Glutamatergic neuron (in vitro differentiated cells): ENCODE measurements at regions not wholly inside any gene's neighbourhood (a gene's known extent, or its start where the extent isn't known, plus 50 kb on each side); places are given as distances from the start of the nearest gene placed in this dataset.

Experiments used
- DNase-seq: peaks from one replicate; pipeline ENCODE4 v3.0.0; 2022
- H3K27ac Mint-ChIP-seq: one replicate; pipeline ENCODE4 v1.8.0; 2020; ENCODE audit warnings: mild to moderate bottlenecking, mixed read lengths, inconsistent platforms; ENCODE audit not compliant: unreplicated experiment
- H3K27me3 Mint-ChIP-seq: one replicate; pipeline ENCODE4 v1.8.0; 2020; ENCODE audit warnings: mild to moderate bottlenecking, moderate library complexity, mixed read lengths, inconsistent platforms; ENCODE audit not compliant: unreplicated experiment
- H3K36me3 Mint-ChIP-seq: one replicate; pipeline ENCODE4 v1.8.0; 2020; ENCODE audit warnings: mild to moderate bottlenecking, mixed read lengths, inconsistent platforms; ENCODE audit not compliant: unreplicated experiment
- H3K4me1 Mint-ChIP-seq: one replicate; pipeline ENCODE4 v1.8.0; 2020; ENCODE audit warnings: mild to moderate bottlenecking, low read depth, mixed read lengths, inconsistent platforms; ENCODE audit not compliant: unreplicated experiment
- H3K4me3 Mint-ChIP-seq: one replicate; pipeline ENCODE4 v1.8.0; 2020; ENCODE audit warnings: mild to moderate bottlenecking, mixed read lengths, inconsistent platforms; ENCODE audit not compliant: unreplicated experiment
- H3K9me3 Mint-ChIP-seq: one replicate; pipeline ENCODE4 v1.8.0; 2020; ENCODE audit warnings: mild to moderate bottlenecking, moderate library complexity, mixed read lengths, inconsistent platforms; ENCODE audit not compliant: unreplicated experiment
- TF ChIP-seq, protein P1 (sequence below): fragments of 200-600 bp; sonication (generic); IDR thresholded peaks from one replicate; pipeline ENCODE4 v1.5.0; 2021; ENCODE audit not compliant: partially characterized antibody, unreplicated experiment

DNA sequence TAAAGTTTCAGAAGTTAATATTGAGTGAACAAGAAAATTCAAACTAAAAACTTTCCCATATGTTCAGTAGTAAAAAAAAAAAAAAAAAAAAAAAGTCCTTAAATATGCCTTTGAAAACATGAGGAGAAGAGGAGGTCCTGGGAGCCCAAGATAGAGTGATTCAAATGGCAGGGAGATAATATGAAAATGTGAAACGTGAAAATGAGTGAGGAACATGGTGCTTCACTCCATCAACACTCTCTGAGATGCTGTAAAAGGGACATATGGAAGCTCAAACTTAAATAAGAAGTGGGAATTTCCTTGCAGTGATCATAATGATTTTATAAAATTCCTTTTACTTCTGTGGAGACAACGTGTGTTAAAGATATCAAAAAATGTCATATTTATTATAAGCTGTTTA, 423.9 kb downstream of the PABPC4L start:
- no peak overlapping the region for H3K4me3 Mint-ChIP-seq
- H3K27ac Mint-ChIP-seq: no peak overlapping the region
- no peaks in the 10 kb centered on the region for H3K4me1 Mint-ChIP-seq
- TF ChIP-seq, protein P1, sequence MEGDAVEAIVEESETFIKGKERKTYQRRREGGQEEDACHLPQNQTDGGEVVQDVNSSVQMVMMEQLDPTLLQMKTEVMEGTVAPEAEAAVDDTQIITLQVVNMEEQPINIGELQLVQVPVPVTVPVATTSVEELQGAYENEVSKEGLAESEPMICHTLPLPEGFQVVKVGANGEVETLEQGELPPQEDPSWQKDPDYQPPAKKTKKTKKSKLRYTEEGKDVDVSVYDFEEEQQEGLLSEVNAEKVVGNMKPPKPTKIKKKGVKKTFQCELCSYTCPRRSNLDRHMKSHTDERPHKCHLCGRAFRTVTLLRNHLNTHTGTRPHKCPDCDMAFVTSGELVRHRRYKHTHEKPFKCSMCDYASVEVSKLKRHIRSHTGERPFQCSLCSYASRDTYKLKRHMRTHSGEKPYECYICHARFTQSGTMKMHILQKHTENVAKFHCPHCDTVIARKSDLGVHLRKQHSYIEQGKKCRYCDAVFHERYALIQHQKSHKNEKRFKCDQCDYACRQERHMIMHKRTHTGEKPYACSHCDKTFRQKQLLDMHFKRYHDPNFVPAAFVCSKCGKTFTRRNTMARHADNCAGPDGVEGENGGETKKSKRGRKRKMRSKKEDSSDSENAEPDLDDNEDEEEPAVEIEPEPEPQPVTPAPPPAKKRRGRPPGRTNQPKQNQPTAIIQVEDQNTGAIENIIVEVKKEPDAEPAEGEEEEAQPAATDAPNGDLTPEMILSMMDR: no peak
- no peaks in the 10 kb centered on the region for H3K36me3 Mint-ChIP-seq
- no peaks in the 10 kb centered on the region for H3K27me3 Mint-ChIP-seq
- DNase-seq: no peak
- peaks cover under 1% of the 10 kb centered on the region for H3K9me3 Mint-ChIP-seq

DNA sequence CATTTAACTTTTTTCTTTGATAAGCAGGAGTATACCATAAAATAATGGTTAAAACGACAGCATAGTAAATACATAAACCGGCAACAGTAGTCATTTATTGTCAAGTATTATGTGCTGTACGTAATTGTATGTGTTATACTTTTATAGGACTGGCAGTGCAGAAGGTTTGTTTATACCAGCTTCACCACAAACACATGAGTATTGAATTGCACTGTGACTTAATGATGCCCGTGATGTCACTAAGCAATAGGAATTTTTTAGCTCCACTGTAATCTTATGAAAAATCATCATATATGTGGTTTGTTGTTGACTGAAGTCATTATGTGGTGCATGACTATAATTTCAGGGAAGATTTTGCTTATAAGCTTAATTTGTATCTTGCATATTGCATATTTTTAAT, 424.6 kb downstream of the PABPC4L start:
- TF ChIP-seq, protein P1: no peak
- H3K4me3 Mint-ChIP-seq: no peak overlapping the region
- no peaks in the 10 kb centered on the region for H3K36me3 Mint-ChIP-seq
- no peak overlapping the region for H3K27ac Mint-ChIP-seq
- H3K27me3 Mint-ChIP-seq: no peaks in the 10 kb centered on the region
- no peak for DNase-seq
- H3K9me3 Mint-ChIP-seq: peaks cover 3% of the 10 kb centered on the region
- no peaks in the 10 kb centered on the region for H3K4me1 Mint-ChIP-seq

- H3K4me1 Mint-ChIP-seq: no peaks in the 10 kb centered on the region
- H3K4me3 Mint-ChIP-seq: no peak overlapping the region
- H3K27me3 Mint-ChIP-seq: no peaks in the 10 kb centered on the region
- H3K27ac Mint-ChIP-seq: no peak overlapping the region
- no peaks in the 10 kb centered on the region for H3K36me3 Mint-ChIP-seq
- TF ChIP-seq, protein P1: no peak
- peaks cover 3% of the 10 kb centered on the region for H3K9me3 Mint-ChIP-seq
- no peak for DNase-seq
Measured at GRCh38 chr4:133776503-133776902, 425.1 kb downstream of the PABPC4L start.

DNA sequence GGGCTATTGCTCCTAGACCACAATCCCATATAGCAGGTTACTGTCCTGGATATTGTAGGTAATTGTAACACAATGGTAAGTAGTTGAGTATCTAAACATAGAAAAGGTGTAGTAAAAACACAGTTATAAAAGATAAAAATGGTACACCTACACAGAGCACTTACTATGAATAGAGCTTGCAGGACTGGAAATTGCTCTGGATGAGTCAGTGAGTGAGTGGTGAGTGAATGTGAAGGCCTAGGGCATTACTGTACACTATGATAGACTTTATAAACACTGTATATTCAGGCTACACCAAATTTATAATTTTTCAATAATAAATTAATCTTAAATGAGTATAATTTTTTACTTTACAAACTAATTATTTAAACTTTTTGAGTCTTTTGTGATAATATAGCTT, 425.7 kb downstream of the PABPC4L start:
- H3K27ac Mint-ChIP-seq: no peak overlapping the region
- TF ChIP-seq, protein P1: no peak
- no peaks in the 10 kb centered on the region for H3K36me3 Mint-ChIP-seq
- no peak for DNase-seq
- peaks cover 3% of the 10 kb centered on the region for H3K9me3 Mint-ChIP-seq
- H3K27me3 Mint-ChIP-seq: no peaks in the 10 kb centered on the region
- H3K4me1 Mint-ChIP-seq: no peaks in the 10 kb centered on the region
- no peak overlapping the region for H3K4me3 Mint-ChIP-seq

GRCh38 chr4:133775469-133775868, 426.1 kb downstream of the PABPC4L start:
- no peak overlapping the region for H3K27ac Mint-ChIP-seq
- no peaks in the 10 kb centered on the region for H3K27me3 Mint-ChIP-seq
- no peak overlapping the region for H3K4me3 Mint-ChIP-seq
- peaks cover 3% of the 10 kb centered on the region for H3K36me3 Mint-ChIP-seq
- H3K4me1 Mint-ChIP-seq: no peaks in the 10 kb centered on the region
- TF ChIP-seq, protein P1: no peak
- peaks cover 3% of the 10 kb centered on the region for H3K9me3 Mint-ChIP-seq
- DNase-seq: no peak
